ENCODE measurements at regions not wholly inside any gene's neighbourhood (a gene's known extent, or its start where the extent isn't known, plus 50 kb on each side); places are given as distances from the start of the nearest gene placed in this dataset.
"Not testable (repeated sequence)": the region's sequence is repeated elsewhere in the genome, so short reads cannot be mapped to it uniquely, and the experiment has no call there.

GRCh38 chr14:30195941-30196340 lies 268.3 kb upstream of the PRKD1 start (continued):
- TF ChIP-seq MAX (IDR thresholded peaks at IDR 0.05; ENCODE audit: low read depth, low read length) (no peak), NFIC (IDR thresholded peaks at IDR 0.05; ENCODE audit: low read depth, low read length) (no peak)

- DNase-seq (ENCODE audit: low read depth, low spot score) (no peak), ATAC-seq (no peak), FAIRE-seq (no peak)
- no peak overlapping the region for H3K9ac ChIP-seq (ENCODE audit: control insufficient read depth, insufficient read depth, low read length)
- no peaks in the 10 kb centered on the region for H3K79me2 ChIP-seq (ENCODE audit: control insufficient read depth, insufficient read depth, low read length)
- RAD21 ChIA-PET (ENCODE audit: unreplicated experiment), result no interaction called here
- intact Hi-C loops (cut with micrococcal nuclease; ENCODE audit: unreplicated experiment), result no loop called here
- no peaks in the 10 kb centered on the region for H3K27me3 ChIP-seq (replicated peaks in 1 of 2; ENCODE audit: control insufficient read depth in 2 of 2, insufficient read depth in 2 of 2, low read length in 1 of 2)
- H2AFZ ChIP-seq (ENCODE audit: control insufficient read depth, low read depth, low read length), result no peak overlapping the region
- CTCF ChIA-PET, result no interaction called here
- SMC1A ChIA-PET (ENCODE audit: uncharacterized antibody, unreplicated experiment), result no interaction called here
- no peak overlapping the region for H3K27ac ChIP-seq (ENCODE audit: control insufficient read depth, insufficient read depth)
- H3K4me2 ChIP-seq (ENCODE audit: control insufficient read depth, insufficient read depth), result no peak overlapping the region
- no peaks in the 10 kb centered on the region for H3K36me3 ChIP-seq (ENCODE audit: control insufficient read depth in 2 of 2, insufficient read depth in 2 of 2, low read length in 1 of 2)
- no peaks in the 10 kb centered on the region; the same call in 2 of the 3 replicates for H3K9me3 ChIP-seq (replicated peaks; ENCODE audit: control insufficient read depth, insufficient read depth, low read length)
- TF ChIP-seq PBX3 (IDR thresholded peaks at IDR 0.05; ENCODE audit: insufficient replicate concordance, low read depth, low read length) (no peak), NRF1 (conservative IDR thresholded peaks at IDR 0.05; ENCODE audit: low read depth, low read length) (no peak), USF1 (IDR thresholded peaks at IDR 0.05; ENCODE audit: borderline replicate concordance, extremely low read length, insufficient read depth, low read depth, low read length) (no peak), CEBPZ (IDR thresholded peaks at IDR 0.05; ENCODE audit: low read depth, low read length) (no peak), RELA (IDR thresholded peaks at IDR 0.05; ENCODE audit: borderline replicate concordance, partially characterized antibody) (no peak), E2F4 (IDR thresholded peaks at IDR 0.05; ENCODE audit: low read depth, low read length) (no peak), KDM1A (IDR thresholded peaks at IDR 0.05; ENCODE audit: borderline replicate concordance) (no peak)
- no peak overlapping the region for H3K4me3 ChIP-seq
- H4K20me1 ChIP-seq (ENCODE audit: control insufficient read depth, insufficient read depth), result no peaks in the 10 kb centered on the region
- WGBS (ENCODE audit: insufficient coverage, insufficient replicate concordance, low lambda C conversion rate, missing lambda C conversion rate), result 48% methylated on average over 2 of the region's 2 CpGs
- in situ Hi-C loops (cut with MboI), result no loop called here
- BruUV-seq (replicated peaks), result no TSS peak
- POLR2A ChIA-PET, result no interaction called here
- H3K4me1 ChIP-seq (ENCODE audit: control insufficient read depth, insufficient read depth, low read length), result no peaks in the 10 kb centered on the region
Measured at GRCh38 chr14:30196861-30197260, 269.2 kb upstream of the PRKD1 start.

GRCh38 chr14:30198720-30199119 lies 271.1 kb upstream of the PRKD1 start:
- intact Hi-C loops (cut with micrococcal nuclease; ENCODE audit: unreplicated experiment); H3K9me3 ChIP-seq (replicated peaks; ENCODE audit: control insufficient read depth, insufficient read depth, low read length); DNase-seq (ENCODE audit: low read depth, low spot score); H3K4me3 ChIP-seq; BruUV-seq (replicated peaks); H3K27me3 ChIP-seq (replicated peaks in 1 of 2; ENCODE audit: control insufficient read depth in 2 of 2, insufficient read depth in 2 of 2, low read length in 1 of 2); H2AFZ ChIP-seq (ENCODE audit: control insufficient read depth, low read depth, low read length); RAD21 ChIA-PET (ENCODE audit: unreplicated experiment); H3K27ac ChIP-seq (ENCODE audit: control insufficient read depth, insufficient read depth); in situ Hi-C loops (cut with MboI); H3K79me2 ChIP-seq (ENCODE audit: control insufficient read depth, insufficient read depth, low read length); H3K4me2 ChIP-seq (ENCODE audit: control insufficient read depth, insufficient read depth); SMC1A ChIA-PET (ENCODE audit: uncharacterized antibody, unreplicated experiment); H3K36me3 ChIP-seq (ENCODE audit: control insufficient read depth in 2 of 2, insufficient read depth in 2 of 2, low read length in 1 of 2); POLR2A ChIA-PET; H4K20me1 ChIP-seq (ENCODE audit: control insufficient read depth, insufficient read depth); H3K4me1 ChIP-seq (ENCODE audit: control insufficient read depth, insufficient read depth, low read length); FAIRE-seq; H3K9ac ChIP-seq (ENCODE audit: control insufficient read depth, insufficient read depth, low read length); ATAC-seq; CTCF ChIA-PET: not testable (repeated sequence)
- 0% methylated on average over 2 of the region's 3 CpGs for WGBS (ENCODE audit: insufficient coverage, insufficient replicate concordance, low lambda C conversion rate, missing lambda C conversion rate)

Measured in GM12878 (cell line).